Smooth muscle cell of the brain vasculature (primary cell): ENCODE measurements at regions not wholly inside any gene's neighbourhood (a gene's known extent, or its start where the extent isn't known, plus 50 kb on each side); places are given as distances from the start of the nearest gene placed in this dataset.

ENCODE experiments used
- DNase-seq: peaks from one replicate; pipeline ENCODE4 v3.0.0-alpha.2; 2012; ENCODE audit warnings: low read depth, low spot score

DNA sequence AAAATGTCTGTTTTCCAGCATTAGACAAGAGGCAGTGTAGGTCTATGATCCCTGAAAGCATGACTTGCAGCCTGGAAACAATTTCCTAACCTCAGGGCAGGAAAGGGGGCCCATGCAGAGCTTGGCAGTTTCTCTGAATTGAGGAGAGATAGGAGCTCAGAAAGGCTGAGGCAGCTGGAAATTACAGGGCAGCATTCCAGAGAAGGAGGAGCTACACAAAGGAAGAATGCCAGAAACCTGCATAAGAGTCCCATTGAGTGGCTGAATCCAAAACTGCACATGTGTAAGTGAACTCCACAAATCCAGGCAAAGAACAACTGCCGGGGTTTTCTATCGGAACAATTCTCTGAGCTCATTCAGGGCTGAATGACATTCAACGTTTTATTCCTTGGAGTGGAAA lies 346.8 kb downstream of the PIK3R1 start:
- DNase-seq, result peak; percentile 43

DNA sequence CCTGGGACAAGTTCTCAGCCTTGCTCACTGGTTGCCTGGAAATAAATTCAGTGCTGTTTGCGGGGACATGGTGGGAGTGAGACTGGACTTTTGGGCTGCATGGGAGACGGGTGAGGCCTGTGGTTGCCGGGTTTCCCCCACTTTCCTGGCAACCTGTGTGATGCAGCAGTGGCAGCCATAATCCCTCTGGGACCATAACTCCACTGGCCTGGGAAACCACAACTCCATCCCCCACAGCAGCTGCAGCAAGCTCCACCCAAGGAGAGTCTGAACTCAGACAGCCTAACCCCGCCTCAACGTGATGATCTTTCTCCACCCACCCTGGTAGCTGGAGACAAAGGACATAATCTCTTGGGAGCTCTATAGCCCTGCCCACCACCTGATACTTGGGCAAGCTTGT lies 349.9 kb downstream of the PIK3R1 start:
- DNase-seq, result no peak

DNA sequence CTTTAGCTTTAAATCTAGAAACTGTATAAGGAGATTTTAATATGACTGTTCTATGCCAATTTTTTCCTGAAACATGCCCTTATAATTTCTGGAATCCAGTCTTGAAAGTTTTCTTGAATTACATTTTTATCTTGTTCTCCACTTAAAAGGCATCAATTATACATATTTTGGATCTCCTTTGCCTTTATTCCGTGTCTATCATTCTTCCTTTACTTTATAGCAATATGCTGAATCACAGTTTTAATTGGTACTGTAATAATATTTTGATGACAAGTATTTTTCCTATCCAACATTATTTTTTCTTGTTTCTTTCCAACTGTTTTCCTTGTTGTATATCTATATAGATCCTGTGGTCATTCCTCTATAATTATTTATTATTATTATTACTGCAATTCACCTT lies 361.2 kb downstream of the PIK3R1 start:
- no peak for DNase-seq

DNA sequence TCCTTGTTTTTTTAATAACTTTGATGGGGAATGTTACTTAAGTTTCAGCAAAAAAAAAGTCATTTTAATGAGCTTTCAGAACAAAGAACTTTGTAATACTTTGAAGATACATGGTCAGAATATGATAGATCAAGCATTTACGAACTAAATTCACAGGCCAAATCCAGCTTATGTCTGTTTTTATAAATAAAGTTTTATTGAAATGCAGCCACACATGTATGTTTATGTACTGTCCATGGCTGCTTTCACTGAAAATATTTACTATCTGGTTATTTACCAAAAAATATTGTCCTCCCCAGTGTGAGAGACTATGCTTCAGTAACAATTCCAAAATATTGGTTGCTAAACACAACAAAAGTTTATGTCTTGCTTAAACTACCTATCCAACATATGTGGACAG lies 366.7 kb downstream of the PIK3R1 start:
- no peak for DNase-seq

DNA sequence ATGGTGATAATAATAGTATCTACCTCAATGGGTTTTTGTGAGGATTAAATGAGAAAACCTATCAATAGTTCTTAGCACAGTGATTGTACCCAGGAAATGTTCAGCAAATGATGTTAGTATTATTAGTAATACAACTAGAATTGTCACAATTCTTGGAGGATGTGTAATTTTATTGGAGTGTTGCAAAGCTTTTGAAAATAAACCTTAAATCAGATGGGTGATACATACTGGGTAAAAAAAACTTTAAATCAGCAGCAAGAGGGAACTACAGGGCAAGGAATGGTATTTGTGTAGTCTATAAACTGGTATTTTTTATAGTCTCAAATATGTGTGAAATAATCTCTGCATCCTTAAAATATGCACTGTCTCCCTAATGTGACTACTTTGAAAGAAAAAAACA lies 371.6 kb downstream of the PIK3R1 start:
- DNase-seq, result no peak

DNA sequence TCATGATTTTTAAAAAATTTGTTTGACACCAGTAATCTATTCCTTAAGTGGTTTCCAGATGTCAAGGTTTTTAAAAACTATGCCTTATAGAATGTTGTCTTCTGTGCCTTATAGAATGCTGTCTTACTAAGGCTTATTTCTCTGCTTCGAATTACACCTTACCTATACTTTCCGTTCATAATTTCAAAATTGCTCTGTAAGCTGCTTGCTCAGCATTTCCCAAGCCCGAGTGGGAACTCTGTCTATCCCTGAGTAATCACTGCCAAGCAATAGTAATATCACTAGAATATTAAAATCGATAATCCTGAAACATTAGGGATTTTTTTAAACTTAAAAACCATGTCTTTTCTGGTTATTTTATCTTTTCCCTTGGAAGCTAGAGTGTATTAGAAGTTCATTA lies 376.3 kb downstream of the PIK3R1 start:
- DNase-seq, result no peak

DNA sequence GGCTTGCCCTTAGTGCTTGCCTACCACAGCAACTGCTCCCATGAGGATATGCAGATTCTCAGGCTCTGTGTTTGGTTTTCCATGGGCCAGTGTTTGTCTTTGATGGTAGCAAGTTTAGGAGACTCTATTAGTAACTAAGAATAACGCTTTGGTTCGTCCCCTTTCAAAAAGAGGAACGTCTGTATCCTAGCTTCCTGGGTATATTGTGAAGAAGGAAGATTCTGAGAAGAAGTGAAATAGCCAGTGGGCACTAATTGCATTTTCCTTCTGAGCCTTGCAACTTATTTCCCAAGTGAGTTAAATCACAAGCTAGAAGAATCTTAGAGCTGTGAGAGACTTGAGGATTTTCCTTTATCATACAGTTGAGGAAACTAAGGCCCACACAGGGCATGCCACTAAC lies 376.8 kb downstream of the PIK3R1 start:
- no peak for DNase-seq

DNA sequence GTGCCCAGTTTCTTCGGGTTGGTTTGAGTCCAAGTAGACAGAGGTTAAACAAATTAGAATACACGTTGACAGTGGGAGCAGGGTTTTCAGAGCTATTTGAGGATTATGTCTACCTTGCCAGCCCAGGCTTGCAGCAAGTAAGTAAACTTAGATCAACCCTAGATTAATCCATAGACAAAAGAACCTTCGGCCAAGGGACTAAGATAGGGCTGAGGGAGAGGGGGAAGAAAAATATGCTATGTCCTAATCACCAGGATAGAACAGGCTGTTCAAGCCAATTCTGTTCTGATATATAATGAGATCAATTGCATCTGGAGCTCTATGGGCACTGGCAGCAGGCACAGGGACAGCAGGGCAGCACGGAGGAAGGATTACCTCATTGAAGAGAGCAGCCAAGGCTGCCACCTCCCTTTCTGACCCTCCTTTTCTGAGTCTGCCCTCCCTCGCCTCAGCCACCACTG lies 377.7 kb downstream of the PIK3R1 start:
- no peak for DNase-seq

DNA sequence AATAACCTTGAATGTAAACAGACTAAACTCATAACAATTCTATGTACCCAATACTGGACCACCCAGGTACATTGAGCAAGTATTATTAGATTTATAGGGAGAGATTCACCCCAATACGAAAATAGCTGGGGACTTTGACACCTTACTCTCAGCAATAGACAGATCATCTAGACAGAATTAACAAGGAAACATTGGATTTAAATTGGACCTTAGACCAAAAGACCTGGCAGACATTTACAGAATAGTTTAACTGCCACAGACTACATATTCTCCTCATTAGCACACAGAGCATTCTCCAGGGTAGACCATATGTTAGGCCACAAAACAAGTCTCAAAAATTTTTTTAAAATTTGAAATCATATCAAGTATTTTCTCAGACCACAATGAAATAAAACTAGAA lies 397.4 kb downstream of the PIK3R1 start:
- DNase-seq, result no peak

DNA sequence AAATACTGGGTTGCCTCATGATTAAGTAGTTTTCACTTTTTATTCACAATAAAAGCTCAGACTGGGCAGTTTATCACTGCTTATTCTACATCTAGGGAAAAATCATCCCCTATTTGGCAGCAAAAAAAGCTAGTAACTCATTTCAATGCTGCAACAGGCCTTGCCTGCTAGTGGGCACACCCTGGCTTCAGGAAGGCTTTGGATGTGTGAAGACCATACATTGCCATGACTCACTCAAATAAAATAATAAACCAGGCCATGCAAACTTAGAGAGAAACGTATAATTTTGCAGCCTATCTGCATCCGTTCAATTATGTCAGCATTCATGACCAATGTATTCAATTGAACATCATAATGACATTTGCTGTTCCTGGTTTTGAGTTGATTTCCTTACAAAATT lies 402.9 kb downstream of the PIK3R1 start:
- no peak for DNase-seq

DNA sequence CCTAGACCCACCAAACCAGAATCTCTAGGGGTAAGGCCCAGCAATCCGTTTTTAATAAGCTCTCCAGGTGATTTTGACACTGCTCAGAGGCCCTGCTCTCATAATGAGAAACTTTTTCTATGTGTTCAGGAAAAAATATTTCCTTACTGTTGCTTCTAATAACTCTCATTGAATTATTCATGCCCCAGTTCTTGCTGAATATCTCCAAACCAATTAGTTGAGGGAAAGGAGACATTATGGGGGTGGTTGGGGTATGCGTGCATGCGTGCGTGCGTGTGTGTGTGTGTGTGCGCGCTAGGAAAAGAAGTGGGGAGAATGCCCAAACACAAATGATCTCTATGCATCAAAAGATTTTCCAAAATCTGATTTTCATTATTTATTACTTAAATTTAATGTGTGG lies 411.4 kb downstream of the PIK3R1 start:
- DNase-seq, result no peak

DNA sequence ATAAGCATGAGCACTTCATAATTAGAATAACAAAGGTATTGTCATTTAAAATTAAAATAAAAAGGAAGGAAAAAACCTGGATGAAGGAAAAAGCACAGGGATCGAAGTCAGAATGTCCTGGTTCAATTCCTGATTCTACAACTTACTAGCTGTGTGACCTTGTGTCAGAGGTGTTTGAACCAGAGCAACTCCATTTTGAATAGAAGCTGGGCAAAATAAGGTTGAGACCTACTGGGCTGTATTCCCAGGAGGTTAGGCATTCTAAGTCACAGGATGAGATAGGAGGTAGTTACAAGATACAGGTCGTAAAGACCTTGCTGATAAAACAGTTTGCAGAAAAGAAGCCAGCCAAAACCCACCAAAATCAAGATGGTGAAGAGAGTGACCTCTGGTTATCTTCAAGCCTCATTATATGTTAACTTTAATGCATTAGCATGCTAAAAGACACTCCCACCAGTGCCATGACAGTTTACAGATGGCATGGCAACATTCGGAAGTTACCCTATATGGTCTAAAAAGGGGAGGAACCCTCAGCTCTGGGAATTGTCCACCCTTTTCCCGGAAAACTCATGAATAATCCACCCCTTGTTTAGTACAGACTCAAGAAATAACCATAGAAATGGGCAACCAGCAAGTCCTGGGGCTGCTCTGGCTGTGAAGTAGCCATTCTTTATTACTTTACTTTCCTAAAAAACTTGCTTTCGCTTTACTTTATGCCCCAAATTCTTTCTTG lies 412.7 kb downstream of the PIK3R1 start:
- DNase-seq, result no peak

DNA sequence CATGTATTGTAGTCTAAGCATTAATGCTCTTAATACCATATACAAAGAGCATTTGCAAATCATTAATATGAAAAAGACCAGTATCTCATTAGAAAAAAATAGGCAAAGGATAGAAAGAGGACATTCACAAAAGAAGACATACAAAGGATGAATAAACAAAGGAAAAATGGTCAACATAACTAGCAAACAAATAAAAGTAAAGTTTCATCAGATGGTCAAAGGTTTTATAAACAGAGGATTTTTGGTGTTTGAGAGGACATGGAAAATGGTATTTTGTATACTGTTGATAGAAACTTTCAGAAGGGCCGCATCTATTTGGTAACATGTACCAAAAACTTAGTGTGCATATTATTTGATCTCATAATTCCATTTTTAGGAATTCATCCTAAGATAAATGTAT lies 414.8 kb downstream of the PIK3R1 start:
- no peak for DNase-seq

DNA sequence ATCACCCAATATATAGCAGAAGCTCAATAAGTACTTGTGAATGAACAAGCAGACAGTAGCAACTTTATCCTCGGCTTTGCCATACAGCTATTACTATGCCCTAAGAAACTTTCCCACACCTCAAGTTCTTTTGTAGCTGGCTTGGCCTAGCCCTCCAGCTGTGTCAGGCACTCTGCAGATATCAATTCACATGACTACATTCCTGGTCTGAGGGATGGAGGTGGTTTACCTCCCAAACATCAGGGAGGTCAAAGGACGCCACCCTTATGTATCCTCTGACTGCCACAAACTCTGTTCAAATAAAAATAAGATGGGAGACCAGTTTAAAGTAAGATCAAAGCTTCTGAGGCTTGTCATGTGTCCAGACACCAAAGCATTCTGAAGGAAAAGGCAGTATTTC lies 416.3 kb downstream of the PIK3R1 start:
- DNase-seq, result no peak

DNA sequence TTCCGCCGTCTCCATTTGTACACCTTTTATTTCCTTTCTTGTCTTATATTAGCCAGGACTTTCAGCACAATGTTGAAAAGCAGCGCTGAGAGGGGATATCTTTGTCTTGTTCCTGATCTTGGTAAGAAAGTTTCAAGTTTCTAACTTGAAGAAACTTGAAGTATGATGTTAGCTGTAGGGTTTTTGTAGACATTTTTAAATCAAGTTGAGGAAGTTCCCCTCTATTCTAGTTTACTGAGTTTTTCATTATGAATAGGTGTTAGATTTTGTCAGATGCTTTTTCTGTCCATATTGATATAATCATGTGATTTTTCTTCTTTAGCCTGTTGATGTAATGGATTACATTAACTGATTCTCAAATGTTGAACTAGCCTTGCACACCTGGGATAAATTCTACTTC lies 425.7 kb downstream of the PIK3R1 start:
- DNase-seq, result no peak

DNA sequence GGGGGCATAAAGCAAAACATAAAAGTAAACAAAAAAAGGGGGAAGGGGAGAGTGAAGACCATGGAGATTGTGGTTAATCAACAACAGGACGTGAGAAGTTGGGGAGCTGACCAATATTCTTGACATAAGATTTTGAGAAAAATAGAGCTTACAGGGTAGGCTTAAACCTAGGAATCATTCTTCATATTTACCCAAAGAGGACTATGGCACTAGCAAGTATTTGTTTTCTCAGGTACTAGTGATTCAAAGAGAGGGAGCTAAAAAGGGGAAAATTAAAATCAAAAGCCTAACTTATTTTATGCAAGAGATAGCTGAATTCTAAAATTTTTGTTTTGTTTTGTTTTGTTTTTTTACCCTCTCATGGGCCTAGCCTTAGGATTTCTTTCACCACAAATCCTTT lies 427.5 kb downstream of the PIK3R1 start:
- no peak for DNase-seq

DNA sequence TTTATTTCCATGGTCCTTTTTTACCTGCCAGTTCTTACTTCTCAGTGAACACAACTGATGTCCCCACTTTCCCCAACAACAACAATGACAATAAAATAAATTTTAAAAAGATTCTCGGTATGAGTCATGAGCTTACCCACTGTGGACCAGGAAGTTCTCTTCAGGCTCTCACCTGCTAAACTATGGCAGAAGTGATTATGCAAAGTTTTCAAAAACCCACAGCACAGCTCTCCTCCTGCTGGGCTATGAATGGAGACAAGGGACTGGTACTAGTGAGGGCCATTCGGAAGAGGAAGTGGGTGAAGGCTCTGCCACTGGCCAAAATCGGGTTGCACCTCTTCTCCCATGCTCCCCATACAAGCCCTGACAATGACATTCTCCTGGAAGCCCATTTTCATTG lies 429.4 kb downstream of the PIK3R1 start:
- no peak for DNase-seq

DNA sequence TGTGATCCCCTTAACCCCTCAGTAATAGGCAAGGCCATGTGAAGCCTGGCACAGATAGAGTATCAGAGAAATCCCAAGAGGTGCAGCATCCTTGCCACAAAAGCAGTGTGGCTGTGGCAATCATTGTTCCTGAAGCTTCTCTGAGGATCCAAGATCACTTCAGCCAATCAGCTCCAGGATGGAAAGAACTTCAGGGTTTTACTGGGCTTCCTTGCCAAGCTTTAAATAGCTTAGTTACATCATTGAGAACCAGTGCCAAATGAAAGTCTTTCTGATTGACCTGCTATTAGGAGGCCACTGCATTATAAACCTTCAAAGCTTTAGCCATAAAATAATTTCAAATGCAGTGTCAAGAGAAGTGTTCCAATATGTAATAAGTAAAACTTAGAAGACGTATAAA lies 430.6 kb downstream of the PIK3R1 start:
- no peak for DNase-seq

DNA sequence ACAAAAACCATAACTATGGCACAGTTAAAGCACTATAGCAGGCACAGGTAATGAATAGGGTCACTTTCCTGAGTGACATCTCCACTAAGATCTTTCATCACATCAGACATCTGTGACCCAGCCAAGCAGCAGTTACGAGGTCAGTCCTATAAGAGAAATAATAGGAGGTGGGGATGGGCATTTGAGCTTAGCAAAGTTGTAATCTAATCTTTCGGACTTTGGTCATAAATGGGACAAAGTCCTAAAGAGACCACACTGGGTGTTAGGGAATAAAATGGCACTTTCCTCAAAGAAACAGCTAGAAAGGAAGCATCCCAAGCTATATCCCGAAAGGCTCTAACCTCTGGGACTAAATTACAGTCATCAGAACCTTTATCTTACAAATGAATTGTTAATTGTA lies 432.2 kb downstream of the PIK3R1 start:
- no peak for DNase-seq

DNA sequence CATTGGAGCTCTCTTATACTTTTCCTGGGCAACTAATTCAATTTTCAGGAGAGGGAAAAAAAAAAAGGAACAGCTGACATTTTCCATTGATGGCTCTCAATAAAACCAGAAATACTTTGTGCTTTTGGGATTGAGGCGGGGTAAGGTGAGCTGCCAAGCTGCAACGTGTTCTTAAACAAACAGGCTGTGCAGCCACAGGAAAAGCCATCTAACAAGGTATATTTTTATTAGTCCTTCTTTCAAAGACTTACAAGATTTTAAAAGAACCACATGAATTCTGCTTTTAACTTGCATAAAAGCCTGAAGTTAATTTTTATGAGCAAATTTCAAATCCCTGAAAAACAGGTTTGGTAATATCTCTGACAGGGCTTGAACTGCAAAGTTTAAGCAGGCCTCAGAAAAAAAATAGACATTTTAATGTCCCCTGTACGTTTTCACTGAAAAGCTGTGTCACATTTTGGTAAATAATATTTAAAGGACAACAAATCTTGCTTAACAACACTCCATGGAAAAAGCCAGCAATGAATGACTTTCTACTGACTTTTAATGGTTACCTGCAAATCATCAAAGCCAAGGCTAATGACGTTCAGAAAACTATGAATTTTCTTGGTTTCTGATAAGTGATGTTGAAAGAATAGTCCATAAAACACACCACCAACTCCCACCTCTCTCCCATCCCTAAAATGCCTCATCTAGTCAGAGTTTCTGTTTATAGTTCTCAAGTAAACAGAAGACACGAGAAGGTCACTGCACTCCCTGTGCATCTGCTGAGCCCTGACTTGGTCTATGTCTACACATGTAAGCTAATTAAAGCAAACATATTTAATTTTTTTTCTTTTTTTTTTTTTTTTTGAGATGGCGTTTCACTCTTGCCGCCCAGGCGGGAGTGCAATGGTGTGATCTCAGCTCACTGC lies 433.6 kb downstream of the PIK3R1 start:
- DNase-seq, result no peak

DNA sequence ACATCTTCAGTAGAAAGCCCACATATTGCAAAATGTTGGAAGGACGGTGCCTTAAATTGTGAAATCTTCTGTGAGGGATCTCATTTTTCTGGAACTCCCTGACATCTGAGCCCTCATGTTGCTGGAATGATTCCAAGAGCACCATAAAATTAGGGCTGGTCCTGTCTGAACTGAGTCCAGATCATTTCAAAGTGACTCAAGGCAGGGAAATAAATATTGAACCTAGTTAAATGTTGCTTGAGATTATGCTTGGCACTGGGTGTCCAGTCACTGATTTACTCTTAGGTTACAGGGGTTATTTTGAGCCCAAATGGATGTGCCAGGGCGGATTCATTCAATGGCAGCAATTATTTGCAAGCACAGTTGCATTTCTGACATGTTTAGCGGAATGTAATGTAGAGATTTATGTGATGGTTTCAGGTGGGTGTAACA lies 437.0 kb downstream of the PIK3R1 start:
- no peak for DNase-seq

DNA sequence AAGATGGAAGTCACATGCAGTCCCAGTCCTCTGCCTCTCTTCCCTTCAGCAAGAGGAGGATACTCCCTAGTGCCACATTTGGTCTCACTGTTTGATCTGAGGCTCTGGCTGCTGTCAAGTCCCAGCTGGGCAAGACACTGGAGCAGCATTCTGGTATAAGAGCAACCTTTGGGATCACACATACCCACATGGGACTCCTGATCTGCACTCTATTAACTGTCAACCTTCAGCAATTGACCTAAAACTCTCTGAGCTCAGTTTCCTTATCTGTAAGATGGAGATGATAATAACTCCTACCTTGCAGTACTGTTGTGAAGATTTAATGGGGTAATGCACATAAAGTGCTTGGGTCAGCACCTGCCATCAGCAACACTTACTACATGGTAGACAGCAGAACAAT lies 437.9 kb downstream of the PIK3R1 start:
- no peak for DNase-seq
